ENCODE measurements at regions not wholly inside any gene's neighbourhood (a gene's known extent, or its start where the extent isn't known, plus 50 kb on each side); places are given as distances from the start of the nearest gene placed in this dataset.
"Not testable (repeated sequence)": the region's sequence is repeated elsewhere in the genome, so short reads cannot be mapped to it uniquely, and the experiment has no call there.

GRCh38 chr12:45509621-45510020 lies 219.9 kb upstream of the ARID2 start:
- TF ChIP-seq ZFX (IDR thresholded peaks at IDR 0.05) (no peak), CTCF (conservative IDR thresholded peaks at IDR 0.05) (no peak)

GRCh38 chr12:45517381-45517780 lies 212.1 kb upstream of the ARID2 start:
- H3K27ac ChIP-seq = no peak overlapping the region
- TF ChIP-seq ZFX (IDR thresholded peaks at IDR 0.05) = no peak
- no peak for TF ChIP-seq CTCF (conservative IDR thresholded peaks at IDR 0.05)

More at GRCh38 chr12:45509621-45510020, 219.9 kb upstream of the ARID2 start:
- no peak overlapping the region for H3K27ac ChIP-seq

- H3K27ac ChIP-seq = no peak overlapping the region
- TF ChIP-seq CTCF (conservative IDR thresholded peaks at IDR 0.05) (no peak), ZFX (IDR thresholded peaks at IDR 0.05) (no peak)
Measured at GRCh38 chr12:45518291-45519235, 210.9 kb upstream of the ARID2 start.

GRCh38 chr12:45522227-45522626 lies 207.3 kb upstream of the ARID2 start:
- TF ChIP-seq ZFX (IDR thresholded peaks at IDR 0.05) (no peak), CTCF (conservative IDR thresholded peaks at IDR 0.05) (no peak)
- no peak overlapping the region for H3K27ac ChIP-seq

- not testable (repeated sequence) for H3K27ac ChIP-seq
Measured at GRCh38 chr12:45526823-45527222, 202.7 kb upstream of the ARID2 start.

- H3K27ac ChIP-seq = no peak overlapping the region
- TF ChIP-seq CTCF (conservative IDR thresholded peaks at IDR 0.05) (no peak), ZFX (IDR thresholded peaks at IDR 0.05) (no peak)
Measured at GRCh38 chr12:45532113-45532512, 197.4 kb upstream of the ARID2 start.

GRCh38 chr12:45535610-45536180 lies 193.8 kb upstream of the ARID2 start:
- TF ChIP-seq CTCF (conservative IDR thresholded peaks at IDR 0.05) = no peak
- no peak for TF ChIP-seq ZFX (IDR thresholded peaks at IDR 0.05)
- no peak overlapping the region for H3K27ac ChIP-seq
